NB4 (cell line): ENCODE measurements at regions not wholly inside any gene's neighbourhood (a gene's known extent, or its start where the extent isn't known, plus 50 kb on each side); places are given as distances from the start of the nearest gene placed in this dataset.

Experiments
- CTCF ChIP-seq: IDR thresholded peaks from one replicate; pipeline ENCODE4 v1.5.1; 2012; ENCODE audit warnings: low read depth, low read length
- MAX ChIP-seq: IDR thresholded peaks from 2 replicates; pipeline ENCODE4 v1.6.1; 2011; ENCODE audit warnings: low read depth, low read length
- POLR2A ChIP-seq: IDR thresholded peaks from 2 replicates; pipeline ENCODE4 v1.6.1; 2011; ENCODE audit warnings: mild to moderate bottlenecking; ENCODE audit not compliant: insufficient read length; ENCODE audit errors: extremely low read depth

- TF ChIP-seq CTCF: no peak
- TF ChIP-seq POLR2A: no peak
- TF ChIP-seq MAX: no peak
Measured at GRCh38 chr3:194961571-194961970, 275.9 kb downstream of the FAM43A start.
